ENCODE measurements at regions not wholly inside any gene's neighbourhood (a gene's known extent, or its start where the extent isn't known, plus 50 kb on each side); places are given as distances from the start of the nearest gene placed in this dataset.

GRCh38 chr6:148218542-148219258, 123.9 kb upstream of the SASH1 start:
- DNase-seq (no peak), ATAC-seq (no peak)
- intact Hi-C loops (cut with micrococcal nuclease), result no loop called here
- no peak for TF ChIP-seq CTCF (conservative IDR thresholded peaks at IDR 0.05; ENCODE audit: low read depth, low read length)
- TF ChIP-seq EZH2phosphoT487 (IDR thresholded peaks at IDR 0.05; ENCODE audit: borderline replicate concordance, low read length), result no peak
- TF ChIP-seq EZH2 (IDR thresholded peaks at IDR 0.05; ENCODE audit: low read length, unreplicated experiment), result no peak
- Histone ChIP-seq H3K4me3 (ENCODE audit: low read length) (no peak overlapping the region), H3K4me1 (ENCODE audit: insufficient read depth, low read length) (peaks cover 9% of the 10 kb centered on the region; the same call in 1 of the 2 replicates), H3K79me2 (ENCODE audit: low read length) (no peaks in the 10 kb centered on the region), H3K9ac (ENCODE audit: low read length) (no peak overlapping the region), H3K9me2 (replicated peaks; ENCODE audit: low read length) (no peaks in the 10 kb centered on the region), H3K9me3 (ENCODE audit: low read length) (no peaks in the 10 kb centered on the region), H3F3A (ENCODE audit: low read length, unreplicated experiment) (no peaks in the 10 kb centered on the region), H3K27me3 (ENCODE audit: low read length) (no peaks in the 10 kb centered on the region), H3K4me2 (ENCODE audit: low read length) (no peak overlapping the region), H4K20me1 (ENCODE audit: low read length) (no peaks in the 10 kb centered on the region), H3K27ac (ENCODE audit: low read length) (no peak overlapping the region), H3K36me3 (ENCODE audit: low read depth, low read length) (no peaks in the 10 kb centered on the region), H2AFZ (ENCODE audit: low read length) (no peak overlapping the region)
- no TSS peak for BruUV-seq (replicated peaks)
- CTCF ChIA-PET, result no interaction called here
- POLR2A ChIA-PET (ENCODE audit: unreplicated experiment), result no interaction called here

- TF ChIP-seq CTCF (conservative IDR thresholded peaks at IDR 0.05; ENCODE audit: low read depth, low read length), result no peak
- TF ChIP-seq EZH2 (IDR thresholded peaks at IDR 0.05; ENCODE audit: low read length, unreplicated experiment), result no peak
- no peak for TF ChIP-seq EZH2phosphoT487 (IDR thresholded peaks at IDR 0.05; ENCODE audit: borderline replicate concordance, low read length)
- POLR2A ChIA-PET (ENCODE audit: unreplicated experiment), result no interaction called here
- no peak overlapping the region for H3K9ac ChIP-seq (ENCODE audit: low read length)
- DNase-seq (peak; percentile 4), ATAC-seq (no peak)
- CTCF ChIA-PET, result no interaction called here
- intact Hi-C loops (cut with micrococcal nuclease), result no loop called here
- H3K36me3 ChIP-seq (ENCODE audit: low read depth, low read length), result no peaks in the 10 kb centered on the region
- no peak overlapping the region for H3K27ac ChIP-seq (ENCODE audit: low read length)
- H3K4me3 ChIP-seq (ENCODE audit: low read length), result no peak overlapping the region
- H2AFZ ChIP-seq (ENCODE audit: low read length), result peak overlapping the region; percentile 9; the same call in 1 of the 2 replicates
- peaks cover 10% of the 10 kb centered on the region; the same call in 1 of the 2 replicates for H3K4me1 ChIP-seq (ENCODE audit: insufficient read depth, low read length)
- no TSS peak for BruUV-seq (replicated peaks)
- no peaks in the 10 kb centered on the region for H3K79me2 ChIP-seq (ENCODE audit: low read length)
- no peaks in the 10 kb centered on the region for H3K27me3 ChIP-seq (ENCODE audit: low read length)
- H3F3A ChIP-seq (ENCODE audit: low read length, unreplicated experiment), result no peaks in the 10 kb centered on the region
- no peaks in the 10 kb centered on the region for H4K20me1 ChIP-seq (ENCODE audit: low read length)
- H3K9me3 ChIP-seq (ENCODE audit: low read length), result no peaks in the 10 kb centered on the region
- no peak overlapping the region for H3K4me2 ChIP-seq (ENCODE audit: low read length)
- no peaks in the 10 kb centered on the region for H3K9me2 ChIP-seq (replicated peaks; ENCODE audit: low read length)
These were observed 121.2 kb upstream of the SASH1 start for GRCh38 chr6:148221196-148221979.

GRCh38 chr6:148222376-148222775, 120.3 kb upstream of the SASH1 start:
- no peak for ATAC-seq
- Histone ChIP-seq H4K20me1 (ENCODE audit: low read length) (no peaks in the 10 kb centered on the region), H3K9ac (ENCODE audit: low read length) (no peak overlapping the region), H3K9me3 (ENCODE audit: low read length) (no peaks in the 10 kb centered on the region), H3K4me3 (ENCODE audit: low read length) (no peak overlapping the region), H2AFZ (ENCODE audit: low read length) (no peak overlapping the region), H3K4me2 (ENCODE audit: low read length) (no peak overlapping the region), H3F3A (ENCODE audit: low read length, unreplicated experiment) (no peaks in the 10 kb centered on the region), H3K27me3 (ENCODE audit: low read length) (no peaks in the 10 kb centered on the region), H3K9me2 (replicated peaks; ENCODE audit: low read length) (no peaks in the 10 kb centered on the region), H3K4me1 (ENCODE audit: insufficient read depth, low read length) (peaks cover 10% of the 10 kb centered on the region; the same call in 1 of the 2 replicates), H3K79me2 (ENCODE audit: low read length) (no peaks in the 10 kb centered on the region), H3K27ac (ENCODE audit: low read length) (no peak overlapping the region), H3K36me3 (ENCODE audit: low read depth, low read length) (no peaks in the 10 kb centered on the region)
- ChIA-PET CTCF (no interaction called here), POLR2A (ENCODE audit: unreplicated experiment) (no interaction called here)
- no peak for DNase-seq
- intact Hi-C loops (cut with micrococcal nuclease), result no loop called here
- BruUV-seq (replicated peaks), result no TSS peak
- TF ChIP-seq EZH2 (IDR thresholded peaks at IDR 0.05; ENCODE audit: low read length, unreplicated experiment), result no peak
- no peak for TF ChIP-seq CTCF (conservative IDR thresholded peaks at IDR 0.05; ENCODE audit: low read depth, low read length)
- no peak for TF ChIP-seq EZH2phosphoT487 (IDR thresholded peaks at IDR 0.05; ENCODE audit: borderline replicate concordance, low read length)

All from PC-3 (cell line).